GM12878 (cell line): ENCODE measurements at regions not wholly inside any gene's neighbourhood (a gene's known extent, or its start where the extent isn't known, plus 50 kb on each side); places are given as distances from the start of the nearest gene placed in this dataset.

Experiments
- ATAC-seq: fragments of 200-7000 bp; cut with Tn5 transposase; 3 replicates; pipeline ENCODE4 v1.9.1; 2020; ENCODE audit warnings: mild to moderate bottlenecking, moderate library complexity
- BruUV-seq: library from RNA; stranded (reverse); fragments of 400-500 nt; replicated peaks from 2 replicates; lab custom pipeline; 2021; lab: Mats Ljungman, UMichigan
- CTCF ChIA-PET: fragments of 300-600 bp; sonication (Branson Sonifier 250); formaldehyde crosslinking; extraction: SDS; loops from one replicate; lab custom pipeline; 2021; ENCODE audit warnings: inconsistent platforms; lab: Yijun Ruan, JAX
- POLR2A ChIA-PET: fragments of 350-600 bp; formaldehyde crosslinking; extraction: SDS; loops from one replicate; lab custom pipeline; 2021; ENCODE audit warnings: inconsistent platforms; lab: Charles Lee
- RAD21 ChIA-PET: fragments of 300-600 bp; sonication (Branson Sonifier 250); formaldehyde crosslinking; loops from one replicate; lab custom pipeline; 2023; ENCODE audit warnings: antibody characterized with exemption; ENCODE audit not compliant: unreplicated experiment; lab: Charles Lee
- SMC1A ChIA-PET: fragments of 300-600 bp; sonication (Branson Sonifier 250); formaldehyde crosslinking; loops from one replicate; lab custom pipeline; 2023; ENCODE audit not compliant: unreplicated experiment, uncharacterized antibody; lab: Charles Lee
- DNase-seq: peaks from one replicate; pipeline ENCODE4 v3.0.0-alpha.2; 2011; ENCODE audit warnings: low read depth, low spot score
- FAIRE-seq: peaks from 3 replicates; lab custom pipeline; 2011; peaks lifted over from hg19 to GRCh38; lab: Jason Lieb, UNC
- H2AFZ ChIP-seq: 2 replicates; pipeline ENCODE4 v1.6.0; 2011; ENCODE audit warnings: low read depth, low read length, control low read depth; ENCODE audit not compliant: control insufficient read depth
- H3K27ac ChIP-seq: 2 replicates; pipeline ENCODE4 v1.5.1; 2011; ENCODE audit warnings: control low read depth; ENCODE audit not compliant: control insufficient read depth, insufficient read depth
- H3K27me3 ChIP-seq, 2 experiments: replicated peaks in 1 of 2; 2 replicates each; pipeline versions ENCODE4 v1.6.0 to v1.6.1; 2011; ENCODE audit warnings: low read length in 1 of 2; ENCODE audit not compliant: control insufficient read depth in 2 of 2, insufficient read depth in 2 of 2
- H3K36me3 ChIP-seq, 2 experiments: 2 replicates each; pipeline ENCODE4 v1.5.1; 2011; ENCODE audit warnings: low read length in 1 of 2; ENCODE audit not compliant: control insufficient read depth in 2 of 2, insufficient read depth in 2 of 2
- H3K4me1 ChIP-seq: 2 replicates; pipeline ENCODE4 v1.6.1; 2011; ENCODE audit warnings: mild to moderate bottlenecking, low read length, moderate library complexity, mixed read lengths; ENCODE audit not compliant: control insufficient read depth, insufficient read depth
- H3K4me2 ChIP-seq: 2 replicates; pipeline ENCODE4 v1.6.0; 2011; ENCODE audit warnings: control low read depth; ENCODE audit not compliant: control insufficient read depth, insufficient read depth
- H3K4me3 ChIP-seq: fragments of 200-600 bp; sonication (generic); 2 replicates; pipeline ENCODE4 v1.5.1; 2016
- H3K79me2 ChIP-seq: 2 replicates; pipeline ENCODE4 v1.6.0; 2011; ENCODE audit warnings: low read length; ENCODE audit not compliant: control insufficient read depth, insufficient read depth
- H3K9ac ChIP-seq: 2 replicates; pipeline ENCODE4 v1.8.0; 2011; ENCODE audit warnings: low read length, control low read depth, mixed read lengths; ENCODE audit not compliant: control insufficient read depth, insufficient read depth
- H3K9me3 ChIP-seq: replicated peaks from 3 replicates; pipeline ENCODE4 v1.5.1; 2011; ENCODE audit warnings: mild to moderate bottlenecking, low read length; ENCODE audit not compliant: control insufficient read depth, insufficient read depth
- H4K20me1 ChIP-seq: 2 replicates; pipeline ENCODE4 v1.6.0; 2011; ENCODE audit not compliant: control insufficient read depth, insufficient read depth
- ASH2L ChIP-seq: fragments of 300-600, 200-600 bp; sonication (generic); IDR thresholded peaks from 2 replicates; pipeline ENCODE4 v1.6.1; 2017; ENCODE audit warnings: low read depth, mild to moderate bottlenecking, borderline replicate concordance
- BHLHE40 ChIP-seq, 2 experiments: fragments of 450-650 bp in 1 of 2; IDR thresholded peaks; 2 replicates each; pipeline ENCODE4 v1.6.1; 2011 to 2017; ENCODE audit warnings: low read depth in 2 of 2, borderline replicate concordance in 1 of 2, improper control_type of control experiment in 1 of 2, low read length in 1 of 2, mild to moderate bottlenecking in 1 of 2
- KDM1A ChIP-seq: fragments of 200-600 bp; sonication (generic); IDR thresholded peaks from 2 replicates; pipeline ENCODE4 v1.6.1; 2016; ENCODE audit warnings: borderline replicate concordance
- RUNX3 ChIP-seq: IDR thresholded peaks from 2 replicates; pipeline ENCODE4 v1.6.1; 2012; ENCODE audit warnings: low read length, inconsistent platforms
- ZBED1 ChIP-seq: IDR thresholded peaks from 2 replicates; pipeline ENCODE4 v1.6.1; 2016; ENCODE audit warnings: borderline replicate concordance
- ZNF207 ChIP-seq: fragments of 450-650 bp; IDR thresholded peaks from 2 replicates; pipeline ENCODE4 v1.6.1; 2014; ENCODE audit warnings: antibody characterized with exemption, mild to moderate bottlenecking, borderline replicate concordance
- ZSCAN29 ChIP-seq: fragments of 450-650 bp; IDR thresholded peaks from 2 replicates; pipeline ENCODE4 v1.6.1; 2017; ENCODE audit warnings: mild to moderate bottlenecking, moderate library complexity
- WGBS: methylation state at CpG from one replicate; pipeline ENCODE4 v1.1.6; 2016; ENCODE audit warnings: low lambda C conversion rate; ENCODE audit not compliant: insufficient replicate concordance, insufficient coverage; ENCODE audit errors: missing lambda C conversion rate; 5-methylcytosine and 5-hydroxymethylcytosine counted together
- in situ Hi-C: fragments of 300-500 bp; cut with MboI; formaldehyde crosslinking; loops from 9 replicates; pipeline ENCODE4 v1.14.3; 2018; ENCODE audit warnings: mixed read lengths
- intact Hi-C: fragments of 100-400 bp; cut with micrococcal nuclease; formaldehyde crosslinking; loops from one replicate; pipeline ENCODE4 v1.14.2; 2022; ENCODE audit not compliant: unreplicated experiment
- TF ChIP-seq, protein P1 (sequence below): IDR thresholded peaks from 2 replicates; pipeline ENCODE4 v1.6.1; 2012; ENCODE audit warnings: low read length, inconsistent platforms
- TF ChIP-seq, protein P2 (sequence below): fragments of 450-650 bp; IDR thresholded peaks from 2 replicates; pipeline ENCODE4 v1.6.1; 2016; ENCODE audit warnings: mild to moderate bottlenecking, moderate library complexity, borderline replicate concordance
- TF ChIP-seq, protein P3 (sequence below): fragments of 450-650 bp; IDR thresholded peaks from 2 replicates; pipeline ENCODE4 v1.6.1; 2017; ENCODE audit warnings: mild to moderate bottlenecking, moderate library complexity

DNA sequence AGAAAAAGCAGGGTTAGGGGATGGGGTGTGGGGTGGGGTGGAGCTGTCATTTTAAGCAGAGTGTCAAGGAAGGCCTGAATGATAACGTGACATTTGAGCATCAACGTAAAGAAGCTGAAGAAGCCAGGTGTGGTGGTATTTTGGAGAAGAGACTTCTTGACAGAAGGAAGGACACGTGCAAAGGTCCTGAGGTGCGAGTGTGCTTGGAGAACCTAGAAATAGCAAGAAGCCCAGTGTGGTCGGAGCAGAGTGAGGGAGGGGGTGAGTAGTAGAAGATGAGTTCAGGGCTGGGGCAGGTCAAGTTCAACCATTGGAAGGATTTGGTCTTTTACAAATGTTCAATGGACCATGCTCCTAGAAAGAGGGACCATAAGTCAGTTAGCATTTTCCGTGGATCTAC, 140.2 kb upstream of the ZBTB40 start:
- in situ Hi-C loops, result no loop called here
- Histone ChIP-seq H2AFZ (no peak overlapping the region), H3K36me3 (no peaks in the 10 kb centered on the region), H3K4me1 (no peaks in the 10 kb centered on the region), H3K27me3 (no peaks in the 10 kb centered on the region; a peak in 1 of 4 replicates), H3K79me2 (no peaks in the 10 kb centered on the region), H3K4me2 (no peak overlapping the region), H3K27ac (no peak overlapping the region), H3K4me3 (no peak overlapping the region), H3K9me3 (no peaks in the 10 kb centered on the region), H4K20me1 (no peaks in the 10 kb centered on the region), H3K9ac (no peak overlapping the region)
- TF ChIP-seq ZNF207 (no peak), BHLHE40 (IDR thresholded peaks at IDR 0.05; ENCODE audit: borderline replicate concordance in 1 of 2, low read depth in 2 of 2, low read length in 1 of 2) (no peak), KDM1A (no peak), ASH2L (no peak), ZBED1 (no peak), RUNX3 (no peak), ZSCAN29 (no peak)
- TF ChIP-seq, protein P1, sequence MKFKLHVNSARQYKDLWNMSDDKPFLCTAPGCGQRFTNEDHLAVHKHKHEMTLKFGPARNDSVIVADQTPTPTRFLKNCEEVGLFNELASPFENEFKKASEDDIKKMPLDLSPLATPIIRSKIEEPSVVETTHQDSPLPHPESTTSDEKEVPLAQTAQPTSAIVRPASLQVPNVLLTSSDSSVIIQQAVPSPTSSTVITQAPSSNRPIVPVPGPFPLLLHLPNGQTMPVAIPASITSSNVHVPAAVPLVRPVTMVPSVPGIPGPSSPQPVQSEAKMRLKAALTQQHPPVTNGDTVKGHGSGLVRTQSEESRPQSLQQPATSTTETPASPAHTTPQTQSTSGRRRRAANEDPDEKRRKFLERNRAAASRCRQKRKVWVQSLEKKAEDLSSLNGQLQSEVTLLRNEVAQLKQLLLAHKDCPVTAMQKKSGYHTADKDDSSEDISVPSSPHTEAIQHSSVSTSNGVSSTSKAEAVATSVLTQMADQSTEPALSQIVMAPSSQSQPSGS, result no peak
- TF ChIP-seq, protein P2, sequence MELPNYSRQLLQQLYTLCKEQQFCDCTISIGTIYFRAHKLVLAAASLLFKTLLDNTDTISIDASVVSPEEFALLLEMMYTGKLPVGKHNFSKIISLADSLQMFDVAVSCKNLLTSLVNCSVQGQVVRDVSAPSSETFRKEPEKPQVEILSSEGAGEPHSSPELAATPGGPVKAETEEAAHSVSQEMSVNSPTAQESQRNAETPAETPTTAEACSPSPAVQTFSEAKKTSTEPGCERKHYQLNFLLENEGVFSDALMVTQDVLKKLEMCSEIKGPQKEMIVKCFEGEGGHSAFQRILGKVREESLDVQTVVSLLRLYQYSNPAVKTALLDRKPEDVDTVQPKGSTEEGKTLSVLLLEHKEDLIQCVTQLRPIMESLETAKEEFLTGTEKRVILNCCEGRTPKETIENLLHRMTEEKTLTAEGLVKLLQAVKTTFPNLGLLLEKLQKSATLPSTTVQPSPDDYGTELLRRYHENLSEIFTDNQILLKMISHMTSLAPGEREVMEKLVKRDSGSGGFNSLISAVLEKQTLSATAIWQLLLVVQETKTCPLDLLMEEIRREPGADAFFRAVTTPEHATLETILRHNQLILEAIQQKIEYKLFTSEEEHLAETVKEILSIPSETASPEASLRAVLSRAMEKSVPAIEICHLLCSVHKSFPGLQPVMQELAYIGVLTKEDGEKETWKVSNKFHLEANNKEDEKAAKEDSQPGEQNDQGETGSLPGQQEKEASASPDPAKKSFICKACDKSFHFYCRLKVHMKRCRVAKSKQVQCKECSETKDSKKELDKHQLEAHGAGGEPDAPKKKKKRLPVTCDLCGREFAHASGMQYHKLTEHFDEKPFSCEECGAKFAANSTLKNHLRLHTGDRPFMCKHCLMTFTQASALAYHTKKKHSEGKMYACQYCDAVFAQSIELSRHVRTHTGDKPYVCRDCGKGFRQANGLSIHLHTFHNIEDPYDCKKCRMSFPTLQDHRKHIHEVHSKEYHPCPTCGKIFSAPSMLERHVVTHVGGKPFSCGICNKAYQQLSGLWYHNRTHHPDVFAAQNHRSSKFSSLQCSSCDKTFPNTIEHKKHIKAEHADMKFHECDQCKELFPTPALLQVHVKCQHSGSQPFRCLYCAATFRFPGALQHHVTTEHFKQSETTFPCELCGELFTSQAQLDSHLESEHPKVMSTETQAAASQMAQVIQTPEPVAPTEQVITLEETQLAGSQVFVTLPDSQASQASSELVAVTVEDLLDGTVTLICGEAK, result no peak
- TF ChIP-seq, protein P3, sequence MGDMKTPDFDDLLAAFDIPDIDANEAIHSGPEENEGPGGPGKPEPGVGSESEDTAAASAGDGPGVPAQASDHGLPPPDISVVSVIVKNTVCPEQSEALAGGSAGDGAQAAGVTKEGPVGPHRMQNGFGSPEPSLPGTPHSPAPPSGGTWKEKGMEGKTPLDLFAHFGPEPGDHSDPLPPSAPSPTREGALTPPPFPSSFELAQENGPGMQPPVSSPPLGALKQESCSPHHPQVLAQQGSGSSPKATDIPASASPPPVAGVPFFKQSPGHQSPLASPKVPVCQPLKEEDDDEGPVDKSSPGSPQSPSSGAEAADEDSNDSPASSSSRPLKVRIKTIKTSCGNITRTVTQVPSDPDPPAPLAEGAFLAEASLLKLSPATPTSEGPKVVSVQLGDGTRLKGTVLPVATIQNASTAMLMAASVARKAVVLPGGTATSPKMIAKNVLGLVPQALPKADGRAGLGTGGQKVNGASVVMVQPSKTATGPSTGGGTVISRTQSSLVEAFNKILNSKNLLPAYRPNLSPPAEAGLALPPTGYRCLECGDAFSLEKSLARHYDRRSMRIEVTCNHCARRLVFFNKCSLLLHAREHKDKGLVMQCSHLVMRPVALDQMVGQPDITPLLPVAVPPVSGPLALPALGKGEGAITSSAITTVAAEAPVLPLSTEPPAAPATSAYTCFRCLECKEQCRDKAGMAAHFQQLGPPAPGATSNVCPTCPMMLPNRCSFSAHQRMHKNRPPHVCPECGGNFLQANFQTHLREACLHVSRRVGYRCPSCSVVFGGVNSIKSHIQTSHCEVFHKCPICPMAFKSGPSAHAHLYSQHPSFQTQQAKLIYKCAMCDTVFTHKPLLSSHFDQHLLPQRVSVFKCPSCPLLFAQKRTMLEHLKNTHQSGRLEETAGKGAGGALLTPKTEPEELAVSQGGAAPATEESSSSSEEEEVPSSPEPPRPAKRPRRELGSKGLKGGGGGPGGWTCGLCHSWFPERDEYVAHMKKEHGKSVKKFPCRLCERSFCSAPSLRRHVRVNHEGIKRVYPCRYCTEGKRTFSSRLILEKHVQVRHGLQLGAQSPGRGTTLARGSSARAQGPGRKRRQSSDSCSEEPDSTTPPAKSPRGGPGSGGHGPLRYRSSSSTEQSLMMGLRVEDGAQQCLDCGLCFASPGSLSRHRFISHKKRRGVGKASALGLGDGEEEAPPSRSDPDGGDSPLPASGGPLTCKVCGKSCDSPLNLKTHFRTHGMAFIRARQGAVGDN, result no peak
- CTCF ChIA-PET, result no interaction called here
- no TSS peak for BruUV-seq
- SMC1A ChIA-PET, result no interaction called here
- FAIRE-seq (no peak), ATAC-seq (no peak), DNase-seq (no peak)
- POLR2A ChIA-PET, result no interaction called here
- intact Hi-C loops, result loop anchor here (5.0 kb wide), 1 partner anchor 179 kb away; no protein-coding TSS in a partner anchor
- WGBS, result 8% methylated on average over 6 of the region's 6 CpGs
- RAD21 ChIA-PET, result no interaction called here
